ENCODE measurements at regions not wholly inside any gene's neighbourhood (a gene's known extent, or its start where the extent isn't known, plus 50 kb on each side); places are given as distances from the start of the nearest gene placed in this dataset.
"Not testable (repeated sequence)": the region's sequence is repeated elsewhere in the genome, so short reads cannot be mapped to it uniquely, and the experiment has no call there.

- TF ChIP-seq GATA1 (IDR thresholded peaks at IDR 0.05; ENCODE audit: low read depth, low read length), result no peak
- TF ChIP-seq POLR2A (IDR thresholded peaks at IDR 0.05; ENCODE audit: low read length), result no peak
- DNase-seq, result no peak
These were observed 135.9 kb upstream of the EOLA2 start for GRCh38 chrX:150074175-150074574.

DNA sequence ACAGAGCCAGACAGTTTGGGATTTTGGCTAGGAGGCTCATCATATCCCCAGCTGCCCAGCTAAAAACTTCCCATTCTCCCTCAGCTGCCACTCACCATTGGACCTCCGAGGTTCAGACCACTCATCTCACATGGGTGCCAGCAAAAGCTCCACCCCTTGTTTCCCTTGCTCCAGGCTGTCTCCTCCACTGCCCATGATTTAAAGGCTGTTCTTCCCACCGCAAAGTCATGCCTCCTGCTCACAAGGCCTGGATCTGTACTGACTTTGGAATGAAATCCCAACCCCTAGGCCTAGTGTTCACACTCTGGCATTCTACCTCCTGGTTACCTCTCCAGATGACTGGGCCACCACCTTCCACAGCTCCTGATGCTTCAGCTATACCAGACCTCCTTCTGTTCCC, 142.2 kb upstream of the EOLA2 start:
- TF ChIP-seq POLR2A (IDR thresholded peaks at IDR 0.05; ENCODE audit: low read length) (no peak), GATA1 (IDR thresholded peaks at IDR 0.05; ENCODE audit: low read depth, low read length) (no peak)
- no peak for DNase-seq

- no peak for DNase-seq
- no peak for TF ChIP-seq POLR2A (IDR thresholded peaks at IDR 0.05; ENCODE audit: low read length)
- TF ChIP-seq GATA1 (IDR thresholded peaks at IDR 0.05; ENCODE audit: low read depth, low read length), result no peak
These were observed 142.8 kb upstream of the EOLA2 start for GRCh38 chrX:150081076-150081475.

- no peak for DNase-seq
- TF ChIP-seq GATA1 (IDR thresholded peaks at IDR 0.05; ENCODE audit: low read depth, low read length), result no peak
- TF ChIP-seq POLR2A (IDR thresholded peaks at IDR 0.05; ENCODE audit: low read length), result no peak
These were observed 146.4 kb upstream of the EOLA2 start for GRCh38 chrX:150084496-150085229.

DNA sequence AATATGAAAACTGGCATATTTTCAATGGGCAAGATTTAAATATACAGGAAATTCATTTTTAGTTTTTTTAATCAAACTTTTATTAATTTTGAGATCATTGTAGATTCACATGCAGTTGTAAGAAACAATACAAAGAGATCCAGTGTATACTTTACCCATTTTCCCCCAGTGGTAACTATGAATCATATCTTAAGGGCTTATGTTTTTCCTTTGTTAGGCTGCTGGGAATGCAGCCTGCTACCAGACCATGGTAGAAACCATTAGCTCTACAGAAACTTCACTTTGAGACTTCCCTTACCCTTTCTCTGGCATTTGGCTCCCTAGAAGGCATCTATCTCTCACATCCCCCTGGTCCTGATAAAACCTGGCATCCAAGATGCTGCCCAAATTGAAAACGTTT, 147.6 kb upstream of the EOLA2 start:
- no peak for DNase-seq

GRCh38 chrX:150086371-150086770, 148.1 kb upstream of the EOLA2 start:
- DNase-seq, result no peak
- no peak for TF ChIP-seq POLR2A (IDR thresholded peaks at IDR 0.05; ENCODE audit: low read length)
- no peak for TF ChIP-seq GATA1 (IDR thresholded peaks at IDR 0.05; ENCODE audit: low read depth, low read length)

More for the DNA sequence above, 147.6 kb upstream of the EOLA2 start:
- no peak for TF ChIP-seq POLR2A (IDR thresholded peaks at IDR 0.05; ENCODE audit: low read length)
- no peak for TF ChIP-seq GATA1 (IDR thresholded peaks at IDR 0.05; ENCODE audit: low read depth, low read length)

DNA sequence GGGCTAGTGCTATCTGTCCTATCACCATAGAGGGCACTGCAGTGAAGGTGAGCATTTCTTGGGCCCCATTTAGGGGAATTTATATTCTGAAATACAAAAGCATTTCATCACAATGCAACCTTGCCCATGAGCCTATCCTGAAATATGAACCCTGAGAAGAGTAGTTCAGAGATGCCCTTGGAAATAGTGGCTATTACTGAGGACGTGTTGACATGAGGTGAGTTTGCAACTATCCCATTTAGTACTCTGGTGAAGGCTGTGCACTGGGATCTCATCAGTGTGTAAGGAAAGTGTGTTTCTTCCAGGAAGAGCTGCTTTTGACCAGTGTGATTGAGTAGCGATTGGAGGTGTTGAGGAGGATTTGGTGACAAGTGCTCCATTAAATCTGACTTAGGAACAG, 149.3 kb upstream of the EOLA2 start:
- no peak for DNase-seq

GRCh38 chrX:150088042-150088441, 149.8 kb upstream of the EOLA2 start:
- DNase-seq, result no peak
- TF ChIP-seq POLR2A (IDR thresholded peaks at IDR 0.05; ENCODE audit: low read length), result no peak
- TF ChIP-seq GATA1 (IDR thresholded peaks at IDR 0.05; ENCODE audit: low read depth, low read length), result no peak

More for the DNA sequence above, 149.3 kb upstream of the EOLA2 start:
- TF ChIP-seq POLR2A (IDR thresholded peaks at IDR 0.05; ENCODE audit: low read length) (no peak), GATA1 (IDR thresholded peaks at IDR 0.05; ENCODE audit: low read depth, low read length) (no peak)

- no peak for DNase-seq
These were observed 150.7 kb upstream of the EOLA2 start for GRCh38 chrX:150088766-150089518.

DNA sequence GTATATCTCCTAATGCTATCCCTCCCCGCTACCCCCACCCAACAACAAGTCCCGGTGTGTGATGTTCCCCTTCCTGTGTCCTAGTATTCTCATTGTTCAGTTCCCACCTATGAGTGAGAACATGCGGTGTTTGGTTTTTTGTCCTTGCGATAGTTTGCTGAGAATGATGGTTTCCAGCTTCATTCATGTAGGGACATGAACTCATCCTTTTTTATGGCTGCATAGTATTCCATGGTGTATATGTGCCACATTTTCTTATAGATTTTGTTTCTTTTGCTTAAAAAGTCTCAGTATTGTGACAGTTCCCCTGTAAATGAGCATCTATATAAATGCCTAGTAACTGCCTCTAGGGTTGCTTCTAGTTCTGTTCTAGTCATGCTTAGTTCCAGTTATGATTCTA, 153.0 kb upstream of the EOLA2 start:
- DNase-seq, result not testable (repeated sequence)

More at GRCh38 chrX:150088766-150089518, 150.7 kb upstream of the EOLA2 start:
- TF ChIP-seq GATA1 (IDR thresholded peaks at IDR 0.05; ENCODE audit: low read depth, low read length) (no peak), POLR2A (IDR thresholded peaks at IDR 0.05; ENCODE audit: low read length) (no peak)

DNA sequence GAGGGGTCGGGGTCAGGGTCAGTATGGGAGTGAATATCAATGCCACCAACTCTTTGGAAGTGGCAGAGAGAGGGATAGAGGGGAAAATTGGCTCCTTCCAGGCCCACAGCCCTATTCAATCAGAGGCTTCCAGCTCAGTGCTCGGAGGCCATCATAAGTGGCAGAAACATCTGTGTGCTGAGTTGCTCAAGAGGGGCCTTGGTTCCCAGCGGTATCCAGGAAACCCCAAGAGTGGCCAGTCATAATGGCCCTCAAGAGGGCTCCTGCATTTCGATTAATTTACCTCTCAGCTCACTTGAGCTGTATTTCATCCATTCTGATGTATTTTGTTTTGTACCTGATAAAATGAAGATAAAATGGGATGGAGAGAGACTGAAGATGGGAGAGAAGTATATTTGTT, 154.3 kb upstream of the EOLA2 start:
- TF ChIP-seq POLR2A (IDR thresholded peaks at IDR 0.05; ENCODE audit: low read length), result no peak
- TF ChIP-seq GATA1 (IDR thresholded peaks at IDR 0.05; ENCODE audit: low read depth, low read length), result no peak
- no peak for DNase-seq

DNA sequence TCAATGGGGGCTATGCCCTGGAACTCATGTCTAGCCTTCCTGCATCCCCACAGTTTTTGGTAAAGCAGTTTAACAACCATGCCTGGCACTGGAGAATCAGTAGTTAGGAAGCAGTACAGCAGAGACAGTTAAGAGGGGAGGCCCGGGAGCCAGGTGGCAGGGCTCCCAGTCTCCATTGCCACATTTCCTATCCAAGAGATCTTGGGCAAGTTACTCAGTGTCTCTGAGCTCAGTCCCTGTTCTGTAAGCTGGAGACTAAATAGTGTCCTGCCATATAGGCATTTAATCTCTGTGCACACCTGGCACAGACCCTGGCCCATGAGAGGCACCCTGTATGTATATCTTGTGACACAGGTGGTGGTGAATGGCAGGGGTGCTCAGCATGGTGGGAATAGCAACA, 156.1 kb upstream of the EOLA2 start:
- no peak for DNase-seq
- TF ChIP-seq POLR2A (IDR thresholded peaks at IDR 0.05; ENCODE audit: low read length) (no peak), GATA1 (IDR thresholded peaks at IDR 0.05; ENCODE audit: low read depth, low read length) (no peak)

- TF ChIP-seq POLR2A (IDR thresholded peaks at IDR 0.05; ENCODE audit: low read length), result no peak
- TF ChIP-seq GATA1 (IDR thresholded peaks at IDR 0.05; ENCODE audit: low read depth, low read length), result no peak
These were observed 156.7 kb upstream of the EOLA2 start for GRCh38 chrX:150094996-150095395.

DNA sequence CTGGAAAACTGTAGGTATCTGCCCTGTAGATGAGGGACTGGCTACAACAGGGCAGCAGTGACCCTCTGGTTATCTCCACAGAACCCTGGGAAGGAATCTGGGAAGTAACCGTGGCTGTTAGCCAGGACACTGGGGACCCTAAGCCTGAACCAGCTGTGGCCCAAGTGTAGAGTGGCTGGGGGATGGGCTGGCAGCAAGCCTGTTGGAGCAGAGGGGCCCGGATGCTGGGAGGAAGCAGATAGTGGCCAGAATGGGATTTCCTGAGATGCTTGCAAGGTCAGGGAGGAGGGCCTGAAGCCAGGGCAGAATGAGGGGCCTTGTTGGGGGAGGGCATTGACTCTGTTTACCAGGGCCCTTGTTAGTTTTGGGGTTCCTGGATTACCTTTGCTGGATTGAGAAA, 161.0 kb upstream of the EOLA2 start:
- DNase-seq, result no peak
- TF ChIP-seq POLR2A (IDR thresholded peaks at IDR 0.05; ENCODE audit: low read length), result no peak
- no peak for TF ChIP-seq GATA1 (IDR thresholded peaks at IDR 0.05; ENCODE audit: low read depth, low read length)

More at GRCh38 chrX:150094996-150095395, 156.7 kb upstream of the EOLA2 start:
- DNase-seq, result no peak

DNA sequence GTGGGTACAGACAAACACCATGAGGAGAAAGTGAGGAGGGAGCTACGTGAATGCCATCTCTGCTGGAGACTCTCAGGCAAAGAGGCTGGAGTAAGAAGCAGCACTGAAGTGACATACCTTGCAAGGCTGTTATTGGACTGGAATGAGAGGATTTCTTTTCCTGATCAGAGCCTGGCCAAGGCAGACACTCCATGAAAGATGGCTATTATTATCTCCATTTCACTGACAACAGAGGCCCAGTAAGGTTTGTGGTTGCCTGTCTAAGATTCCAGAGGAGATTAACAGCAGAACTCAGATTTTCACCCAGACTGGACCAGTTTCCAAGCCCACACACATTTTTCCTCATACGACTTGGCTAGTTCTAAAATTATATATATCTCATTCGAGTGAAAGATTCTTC, 162.0 kb upstream of the EOLA2 start:
- DNase-seq, result no peak
- TF ChIP-seq GATA1 (IDR thresholded peaks at IDR 0.05; ENCODE audit: low read depth, low read length) (no peak), POLR2A (IDR thresholded peaks at IDR 0.05; ENCODE audit: low read length) (no peak)

Measured in erythroblast (primary cell).